ENCODE measurements at regions not wholly inside any gene's neighbourhood (a gene's known extent, or its start where the extent isn't known, plus 50 kb on each side); places are given as distances from the start of the nearest gene placed in this dataset.

DNA sequence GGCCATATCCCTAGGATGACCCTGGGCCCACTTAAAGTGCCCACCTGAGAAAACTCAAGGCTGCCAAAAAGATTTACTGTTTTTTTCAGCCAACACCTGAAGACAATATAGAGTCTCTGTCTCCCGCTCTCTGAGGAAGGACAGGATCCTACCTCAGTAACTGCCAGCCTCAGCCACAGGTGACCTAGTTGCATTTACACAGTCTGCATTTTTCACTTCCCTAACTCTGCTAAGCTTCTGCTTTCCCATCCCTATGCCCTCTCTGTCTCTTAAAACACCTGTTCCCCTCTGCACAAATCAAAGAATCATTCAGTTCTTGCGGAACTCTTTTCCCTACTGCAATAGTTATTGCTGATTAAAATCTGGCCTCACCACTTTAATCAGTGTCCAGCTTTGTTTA lies 609.5 kb downstream of the UQCRFS1 start:
- TF ChIP-seq, protein P1, sequence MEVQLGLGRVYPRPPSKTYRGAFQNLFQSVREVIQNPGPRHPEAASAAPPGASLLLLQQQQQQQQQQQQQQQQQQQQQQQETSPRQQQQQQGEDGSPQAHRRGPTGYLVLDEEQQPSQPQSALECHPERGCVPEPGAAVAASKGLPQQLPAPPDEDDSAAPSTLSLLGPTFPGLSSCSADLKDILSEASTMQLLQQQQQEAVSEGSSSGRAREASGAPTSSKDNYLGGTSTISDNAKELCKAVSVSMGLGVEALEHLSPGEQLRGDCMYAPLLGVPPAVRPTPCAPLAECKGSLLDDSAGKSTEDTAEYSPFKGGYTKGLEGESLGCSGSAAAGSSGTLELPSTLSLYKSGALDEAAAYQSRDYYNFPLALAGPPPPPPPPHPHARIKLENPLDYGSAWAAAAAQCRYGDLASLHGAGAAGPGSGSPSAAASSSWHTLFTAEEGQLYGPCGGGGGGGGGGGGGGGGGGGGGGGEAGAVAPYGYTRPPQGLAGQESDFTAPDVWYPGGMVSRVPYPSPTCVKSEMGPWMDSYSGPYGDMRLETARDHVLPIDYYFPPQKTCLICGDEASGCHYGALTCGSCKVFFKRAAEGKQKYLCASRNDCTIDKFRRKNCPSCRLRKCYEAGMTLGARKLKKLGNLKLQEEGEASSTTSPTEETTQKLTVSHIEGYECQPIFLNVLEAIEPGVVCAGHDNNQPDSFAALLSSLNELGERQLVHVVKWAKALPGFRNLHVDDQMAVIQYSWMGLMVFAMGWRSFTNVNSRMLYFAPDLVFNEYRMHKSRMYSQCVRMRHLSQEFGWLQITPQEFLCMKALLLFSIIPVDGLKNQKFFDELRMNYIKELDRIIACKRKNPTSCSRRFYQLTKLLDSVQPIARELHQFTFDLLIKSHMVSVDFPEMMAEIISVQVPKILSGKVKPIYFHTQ (CRISPR knock-in tag; IDR thresholded peaks at IDR 0.05): no peak
- TF ChIP-seq, protein P2, sequence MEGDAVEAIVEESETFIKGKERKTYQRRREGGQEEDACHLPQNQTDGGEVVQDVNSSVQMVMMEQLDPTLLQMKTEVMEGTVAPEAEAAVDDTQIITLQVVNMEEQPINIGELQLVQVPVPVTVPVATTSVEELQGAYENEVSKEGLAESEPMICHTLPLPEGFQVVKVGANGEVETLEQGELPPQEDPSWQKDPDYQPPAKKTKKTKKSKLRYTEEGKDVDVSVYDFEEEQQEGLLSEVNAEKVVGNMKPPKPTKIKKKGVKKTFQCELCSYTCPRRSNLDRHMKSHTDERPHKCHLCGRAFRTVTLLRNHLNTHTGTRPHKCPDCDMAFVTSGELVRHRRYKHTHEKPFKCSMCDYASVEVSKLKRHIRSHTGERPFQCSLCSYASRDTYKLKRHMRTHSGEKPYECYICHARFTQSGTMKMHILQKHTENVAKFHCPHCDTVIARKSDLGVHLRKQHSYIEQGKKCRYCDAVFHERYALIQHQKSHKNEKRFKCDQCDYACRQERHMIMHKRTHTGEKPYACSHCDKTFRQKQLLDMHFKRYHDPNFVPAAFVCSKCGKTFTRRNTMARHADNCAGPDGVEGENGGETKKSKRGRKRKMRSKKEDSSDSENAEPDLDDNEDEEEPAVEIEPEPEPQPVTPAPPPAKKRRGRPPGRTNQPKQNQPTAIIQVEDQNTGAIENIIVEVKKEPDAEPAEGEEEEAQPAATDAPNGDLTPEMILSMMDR (IDR thresholded peaks at IDR 0.05): no peak
- TF ChIP-seq NR3C1 (CRISPR knock-in tag; conservative IDR thresholded peaks at IDR 0.05; ENCODE audit: low read depth) (no peak), NR1H2 (CRISPR knock-in tag; IDR thresholded peaks at IDR 0.05) (no peak), MXD4 (CRISPR knock-in tag; IDR thresholded peaks at IDR 0.05; ENCODE audit: borderline replicate concordance) (no peak), TEAD4 (CRISPR knock-in tag; IDR thresholded peaks at IDR 0.05) (no peak)
- TF ChIP-seq, protein P3, sequence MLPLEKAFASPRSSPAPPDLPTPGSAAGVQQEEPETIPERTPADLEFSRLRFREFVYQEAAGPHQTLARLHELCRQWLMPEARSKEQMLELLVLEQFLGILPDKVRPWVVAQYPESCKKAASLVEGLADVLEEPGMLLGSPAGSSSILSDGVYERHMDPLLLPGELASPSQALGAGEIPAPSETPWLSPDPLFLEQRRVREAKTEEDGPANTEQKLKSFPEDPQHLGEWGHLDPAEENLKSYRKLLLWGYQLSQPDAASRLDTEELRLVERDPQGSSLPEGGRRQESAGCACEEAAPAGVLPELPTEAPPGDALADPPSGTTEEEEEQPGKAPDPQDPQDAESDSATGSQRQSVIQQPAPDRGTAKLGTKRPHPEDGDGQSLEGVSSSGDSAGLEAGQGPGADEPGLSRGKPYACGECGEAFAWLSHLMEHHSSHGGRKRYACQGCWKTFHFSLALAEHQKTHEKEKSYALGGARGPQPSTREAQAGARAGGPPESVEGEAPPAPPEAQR (CRISPR knock-in tag; IDR thresholded peaks at IDR 0.05): no peak
- TF ChIP-seq, protein P4, sequence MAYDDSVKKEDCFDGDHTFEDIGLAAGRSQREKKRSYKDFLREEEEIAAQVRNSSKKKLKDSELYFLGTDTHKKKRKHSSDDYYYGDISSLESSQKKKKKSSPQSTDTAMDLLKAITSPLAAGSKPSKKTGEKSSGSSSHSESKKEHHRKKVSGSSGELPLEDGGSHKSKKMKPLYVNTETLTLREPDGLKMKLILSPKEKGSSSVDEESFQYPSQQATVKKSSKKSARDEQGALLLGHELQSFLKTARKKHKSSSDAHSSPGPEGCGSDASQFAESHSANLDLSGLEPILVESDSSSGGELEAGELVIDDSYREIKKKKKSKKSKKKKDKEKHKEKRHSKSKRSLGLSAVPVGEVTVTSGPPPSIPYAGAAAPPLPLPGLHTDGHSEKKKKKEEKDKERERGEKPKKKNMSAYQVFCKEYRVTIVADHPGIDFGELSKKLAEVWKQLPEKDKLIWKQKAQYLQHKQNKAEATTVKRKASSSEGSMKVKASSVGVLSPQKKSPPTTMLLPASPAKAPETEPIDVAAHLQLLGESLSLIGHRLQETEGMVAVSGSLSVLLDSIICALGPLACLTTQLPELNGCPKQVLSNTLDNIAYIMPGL (CRISPR knock-in tag; IDR thresholded peaks at IDR 0.05): no peak
- TF ChIP-seq, protein P5, sequence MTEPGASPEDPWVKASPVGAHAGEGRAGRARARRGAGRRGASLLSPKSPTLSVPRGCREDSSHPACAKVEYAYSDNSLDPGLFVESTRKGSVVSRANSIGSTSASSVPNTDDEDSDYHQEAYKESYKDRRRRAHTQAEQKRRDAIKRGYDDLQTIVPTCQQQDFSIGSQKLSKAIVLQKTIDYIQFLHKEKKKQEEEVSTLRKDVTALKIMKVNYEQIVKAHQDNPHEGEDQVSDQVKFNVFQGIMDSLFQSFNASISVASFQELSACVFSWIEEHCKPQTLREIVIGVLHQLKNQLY (CRISPR knock-in tag; IDR thresholded peaks at IDR 0.05): no peak

Measured in WTC11 (cell line).